HCT116 (cell line): ENCODE measurements at regions not wholly inside any gene's neighbourhood (a gene's known extent, or its start where the extent isn't known, plus 50 kb on each side); places are given as distances from the start of the nearest gene placed in this dataset.

Experiments
- ATAC-seq: fragments of 200-7000 bp; cut with Tn5 transposase; 2 replicates; pipeline ENCODE4 v1.9.1; 2020; ENCODE audit warnings: mild to moderate bottlenecking, moderate library complexity
- BruUV-seq: library from RNA; stranded (reverse); fragments of 400-500 nt; replicated peaks from 2 replicates; lab custom pipeline; 2021; lab: Mats Ljungman, UMichigan
- CTCF ChIA-PET: fragments of 300-600 bp; sonication (Branson Sonifier 250); formaldehyde crosslinking; loops from one replicate; lab custom pipeline; 2021; ENCODE audit warnings: antibody characterized with exemption; lab: Charles Lee
- POLR2A ChIA-PET: fragments of 300-600, 350-600 bp; sonication (Branson Sonifier 250); formaldehyde crosslinking; loops from one replicate; lab custom pipeline; 2021; ENCODE audit warnings: antibody characterized with exemption; lab: Charles Lee
- RAD21 ChIA-PET, 2 experiments: fragments of 300-600 bp; sonication (Branson Sonifier 250); formaldehyde crosslinking; loops; one replicate each; lab custom pipeline; 2023; ENCODE audit warnings: low total read pairs in 2 of 2; ENCODE audit not compliant: uncharacterized antibody in 2 of 2, unreplicated experiment in 2 of 2, low non-redundant PET in 1 of 2; lab: Charles Lee
- DNase-seq: peaks from one replicate; pipeline ENCODE4 v3.0.0-alpha.2; 2010; ENCODE audit warnings: low read depth, low spot score
- H2AFZ ChIP-seq: fragments of 200-600 bp; shearing (Covaris generic), sonication (generic); 2 replicates; pipeline ENCODE4 v1.6.1; 2017; ENCODE audit warnings: low read depth, mixed run types, mixed read lengths, antibody characterized with exemption, low read length; ENCODE audit not compliant: poor library complexity, severe bottlenecking
- H3K27ac ChIP-seq: 2 replicates; pipeline ENCODE4 v1.5.1; 2012; ENCODE audit warnings: low read depth, low read length
- H3K27me3 ChIP-seq: fragments of 200-600 bp; sonication (generic); 2 replicates; pipeline ENCODE4 v1.6.1; 2016; ENCODE audit warnings: mixed run types, low read length, mixed read lengths; ENCODE audit not compliant: insufficient read depth
- H3K36me3 ChIP-seq, 2 experiments: fragments of 200-500 bp in 1 of 2; fragments of 200-600 bp in 1 of 2; sonication (Bioruptor generic) in 1 of 2; sonication (generic) in 1 of 2; 2 replicates each; pipeline versions ENCODE4 v1.5.1 to v1.6.1; 2014 to 2016; ENCODE audit warnings: low read length in 2 of 2, inconsistent platforms in 1 of 2, mixed read lengths in 1 of 2, mixed run types in 1 of 2; ENCODE audit not compliant: insufficient read depth in 2 of 2, control insufficient read depth in 1 of 2
- H3K4me1 ChIP-seq, 2 experiments: fragments of 200-600 bp in 1 of 2; sonication (generic) in 1 of 2; 2 replicates each; pipeline versions ENCODE4 v1.5.1 to v1.6.1; 2012 to 2017; ENCODE audit warnings: low read length in 2 of 2, inconsistent platforms in 1 of 2, mild to moderate bottlenecking in 1 of 2, mixed read lengths in 1 of 2, mixed run types in 1 of 2, moderate library complexity in 1 of 2; ENCODE audit not compliant: insufficient read depth in 2 of 2, control insufficient read depth in 1 of 2
- H3K4me2 ChIP-seq: fragments of 200-600 bp; sonication (generic); 2 replicates; pipeline ENCODE4 v1.6.1; 2017; ENCODE audit warnings: mixed run types, low read length, mixed read lengths
- H3K4me3 ChIP-seq, 2 experiments: fragments of 200-600 bp in 1 of 2; sonication (generic) in 1 of 2; replicated peaks in 1 of 2; 2 replicates each; pipeline ENCODE4 v1.5.1; 2011 to 2016; ENCODE audit warnings: low read length in 2 of 2, control low read depth in 1 of 2, low read depth in 1 of 2, mild to moderate bottlenecking in 1 of 2, mixed read lengths in 1 of 2, mixed run types in 1 of 2
- H3K79me2 ChIP-seq: fragments of 200-600 bp; sonication (generic); 2 replicates; pipeline ENCODE4 v1.6.1; 2017; ENCODE audit warnings: mild to moderate bottlenecking, mixed run types, low read length, moderate library complexity, mixed read lengths; ENCODE audit not compliant: insufficient read depth
- H3K9ac ChIP-seq: fragments of 200-600 bp; sonication (generic); 2 replicates; pipeline ENCODE4 v1.6.1; 2016; ENCODE audit warnings: low read length, mixed read lengths
- H3K9me2 ChIP-seq: fragments of 200-600 bp; sonication (generic), shearing (Covaris generic); 2 replicates; pipeline ENCODE4 v1.6.1; 2017; ENCODE audit warnings: mixed run types, mild to moderate bottlenecking, moderate library complexity; ENCODE audit not compliant: insufficient read depth
- H3K9me3 ChIP-seq, 2 experiments: fragments of 200-500 bp in 1 of 2; fragments of 200-600 bp in 1 of 2; sonication (Bioruptor generic) in 1 of 2; sonication (generic) in 1 of 2; 2 replicates each; pipeline ENCODE4 v1.6.1; 2014 to 2017; ENCODE audit warnings: low read length in 2 of 2, mixed read lengths in 2 of 2, inconsistent platforms in 1 of 2, low read depth in 1 of 2, mild to moderate bottlenecking in 1 of 2, mixed run types in 1 of 2, moderate library complexity in 1 of 2; ENCODE audit not compliant: control insufficient read depth in 1 of 2, insufficient read depth in 1 of 2
- H4K20me1 ChIP-seq: fragments of 200-600 bp; sonication (generic), shearing (Covaris generic); 2 replicates; pipeline ENCODE4 v1.6.1; 2017; ENCODE audit warnings: mixed run types, mild to moderate bottlenecking, moderate library complexity; ENCODE audit not compliant: insufficient read depth
- CBX3 ChIP-seq: IDR thresholded peaks from 2 replicates; pipeline ENCODE4 v1.6.1; 2012; ENCODE audit warnings: low read depth
- CEBPB ChIP-seq: IDR thresholded peaks from 2 replicates; pipeline ENCODE4 v1.6.1; 2012; ENCODE audit warnings: low read depth
- EGR1 ChIP-seq: IDR thresholded peaks from 2 replicates; pipeline ENCODE4 v1.6.1; 2012; ENCODE audit warnings: low read depth
- ELF1 ChIP-seq: IDR thresholded peaks from 2 replicates; pipeline ENCODE4 v1.6.1; 2012; ENCODE audit warnings: low read depth, borderline replicate concordance
- EZH2 ChIP-seq: fragments of 200-600 bp; sonication (generic); IDR thresholded peaks from 2 replicates; pipeline ENCODE4 v1.6.1; 2017; ENCODE audit warnings: antibody characterized with exemption, mixed run types
- FOSL1 ChIP-seq: IDR thresholded peaks from 2 replicates; pipeline ENCODE4 v1.6.1; 2012; ENCODE audit warnings: low read depth
- JUND ChIP-seq: IDR thresholded peaks from 2 replicates; pipeline ENCODE4 v1.6.1; 2012
- SIN3A ChIP-seq: IDR thresholded peaks from 2 replicates; pipeline ENCODE4 v1.6.1; 2012; ENCODE audit warnings: low read depth
- SP1 ChIP-seq: IDR thresholded peaks from 2 replicates; pipeline ENCODE4 v1.6.1; 2012; ENCODE audit warnings: low read depth
- TCF7L2 ChIP-seq: IDR thresholded peaks from 2 replicates; pipeline ENCODE4 v1.7.0; 2011; ENCODE audit warnings: borderline replicate concordance, inconsistent platforms; ENCODE audit not compliant: insufficient read depth, insufficient read length; ENCODE audit errors: extremely low read depth
- YY1 ChIP-seq: IDR thresholded peaks from 2 replicates; pipeline ENCODE4 v1.6.1; 2011; ENCODE audit warnings: low read length, low read depth, moderate library complexity, mild to moderate bottlenecking; ENCODE audit not compliant: insufficient replicate concordance; ENCODE audit errors: extremely low read depth
- ZFX ChIP-seq: fragments of 450-650 bp; IDR thresholded peaks from 2 replicates; pipeline ENCODE4 v1.6.1; 2017
- ZNF274 ChIP-seq: fragments of 200-500 bp; sonication (Bioruptor generic); IDR thresholded peaks from 2 replicates; pipeline ENCODE4 v1.6.1; 2014; ENCODE audit warnings: mild to moderate bottlenecking, low read depth, low read length, inconsistent platforms
- intact Hi-C: fragments of 100-400 bp; cut with micrococcal nuclease; formaldehyde crosslinking; loops from 2 replicates; pipeline ENCODE4 v1.10.0; 2022
- TF ChIP-seq, protein P1 (sequence below): IDR thresholded peaks from 2 replicates; pipeline ENCODE4 v1.6.1; 2012
- TF ChIP-seq, protein P2 (sequence below): IDR thresholded peaks from 2 replicates; pipeline ENCODE4 v1.6.1; 2011; ENCODE audit warnings: mild to moderate bottlenecking, low read length, moderate library complexity; ENCODE audit not compliant: insufficient replicate concordance; ENCODE audit errors: extremely low read depth

DNA sequence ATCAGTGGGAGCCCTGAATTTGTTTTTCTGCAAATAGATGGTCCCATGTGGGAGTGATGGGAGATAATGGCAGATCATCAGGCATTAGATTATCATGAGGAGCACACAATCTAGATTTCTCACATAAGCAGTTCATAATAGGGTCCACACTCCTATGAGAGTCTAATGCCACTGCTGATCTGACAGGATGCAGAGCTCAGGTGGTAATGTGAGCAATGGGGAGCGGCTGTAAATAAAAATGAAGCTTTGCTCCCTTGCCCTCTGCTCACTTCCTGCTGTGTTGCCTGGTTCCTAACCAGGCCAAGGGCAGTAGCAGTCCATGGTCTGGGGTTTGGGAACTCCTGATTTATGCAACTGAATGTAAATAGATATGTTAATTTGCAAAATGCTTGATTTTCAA lies 538.6 kb downstream of the TRAM1L1 start:
- ChIA-PET RAD21 (no interaction called here), POLR2A (no interaction called here)

DNA sequence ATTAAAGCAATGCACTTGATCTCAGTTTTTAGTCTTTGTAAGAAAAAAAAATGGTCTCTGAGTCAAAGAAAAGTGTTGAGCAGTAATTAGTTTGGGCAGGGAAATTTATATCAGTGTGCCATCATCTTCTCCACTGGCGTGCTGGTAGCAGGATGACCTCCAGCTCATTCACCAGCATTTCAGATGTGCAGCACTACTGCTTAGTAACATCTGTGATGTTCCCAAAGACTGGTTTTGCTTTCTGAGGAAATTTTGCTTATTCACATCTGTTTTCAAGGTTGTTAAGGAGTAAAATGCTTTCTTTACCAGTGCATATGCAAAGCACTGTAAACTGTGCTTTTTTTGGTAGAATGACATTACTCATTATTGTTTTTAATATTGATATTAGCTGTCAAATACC lies 540.4 kb downstream of the TRAM1L1 start:
- no peaks in the 10 kb centered on the region for H3K4me1 ChIP-seq
- BruUV-seq = no TSS peak
- H3K79me2 ChIP-seq = no peaks in the 10 kb centered on the region
- H3K4me2 ChIP-seq = no peak overlapping the region
- H4K20me1 ChIP-seq = no peaks in the 10 kb centered on the region
- DNase-seq (no peak), ATAC-seq (no peak)
- RAD21 ChIA-PET = no interaction called here
- no peak overlapping the region for H3K27ac ChIP-seq
- no peaks in the 10 kb centered on the region for H3K9me2 ChIP-seq
- CTCF ChIA-PET = no interaction called here
- no peaks in the 10 kb centered on the region for H3K9me3 ChIP-seq
- intact Hi-C loops = no loop called here
- H3K9ac ChIP-seq = no peak overlapping the region
- no peaks in the 10 kb centered on the region for H3K36me3 ChIP-seq
- POLR2A ChIA-PET = no interaction called here
- no peak for TF ChIP-seq TCF7L2
- no peak for TF ChIP-seq YY1
- TF ChIP-seq ZNF274 = no peak
- TF ChIP-seq, protein P1, sequence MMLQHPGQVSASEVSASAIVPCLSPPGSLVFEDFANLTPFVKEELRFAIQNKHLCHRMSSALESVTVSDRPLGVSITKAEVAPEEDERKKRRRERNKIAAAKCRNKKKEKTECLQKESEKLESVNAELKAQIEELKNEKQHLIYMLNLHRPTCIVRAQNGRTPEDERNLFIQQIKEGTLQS = no peak
- no peak for TF ChIP-seq FOSL1
- no peak for TF ChIP-seq SP1
- TF ChIP-seq, protein P2, sequence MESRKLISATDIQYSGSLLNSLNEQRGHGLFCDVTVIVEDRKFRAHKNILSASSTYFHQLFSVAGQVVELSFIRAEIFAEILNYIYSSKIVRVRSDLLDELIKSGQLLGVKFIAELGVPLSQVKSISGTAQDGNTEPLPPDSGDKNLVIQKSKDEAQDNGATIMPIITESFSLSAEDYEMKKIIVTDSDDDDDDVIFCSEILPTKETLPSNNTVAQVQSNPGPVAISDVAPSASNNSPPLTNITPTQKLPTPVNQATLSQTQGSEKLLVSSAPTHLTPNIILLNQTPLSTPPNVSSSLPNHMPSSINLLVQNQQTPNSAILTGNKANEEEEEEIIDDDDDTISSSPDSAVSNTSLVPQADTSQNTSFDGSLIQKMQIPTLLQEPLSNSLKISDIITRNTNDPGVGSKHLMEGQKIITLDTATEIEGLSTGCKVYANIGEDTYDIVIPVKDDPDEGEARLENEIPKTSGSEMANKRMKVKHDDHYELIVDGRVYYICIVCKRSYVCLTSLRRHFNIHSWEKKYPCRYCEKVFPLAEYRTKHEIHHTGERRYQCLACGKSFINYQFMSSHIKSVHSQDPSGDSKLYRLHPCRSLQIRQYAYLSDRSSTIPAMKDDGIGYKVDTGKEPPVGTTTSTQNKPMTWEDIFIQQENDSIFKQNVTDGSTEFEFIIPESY = no peak
- TF ChIP-seq SIN3A = no peak
- no peak for TF ChIP-seq EGR1
- TF ChIP-seq JUND = no peak
- TF ChIP-seq ZFX = no peak
- TF ChIP-seq, all 23 proteins: peak for 0
- Histone ChIP-seq H3K4me3 (no peak overlapping the region), H3K27me3 (no peaks in the 10 kb centered on the region), H2AFZ (no peak overlapping the region)

More for the DNA sequence above, 538.6 kb downstream of the TRAM1L1 start:
- Histone ChIP-seq H3K9me2 (no peaks in the 10 kb centered on the region), H3K27ac (no peak overlapping the region), H3K4me1 (no peaks in the 10 kb centered on the region), H3K27me3 (no peaks in the 10 kb centered on the region), H2AFZ (no peak overlapping the region), H3K9ac (no peak overlapping the region), H3K36me3 (no peaks in the 10 kb centered on the region), H3K79me2 (no peaks in the 10 kb centered on the region), H3K9me3 (no peaks in the 10 kb centered on the region), H3K4me2 (no peak overlapping the region), H3K4me3 (no peak overlapping the region), H4K20me1 (no peaks in the 10 kb centered on the region)
- CTCF ChIA-PET = no interaction called here
- no TSS peak for BruUV-seq
- intact Hi-C loops = no loop called here
- ATAC-seq (no peak), DNase-seq (no peak)
- TF ChIP-seq EZH2 = no peak
- TF ChIP-seq CEBPB = no peak
- no peak for TF ChIP-seq FOSL1
- no peak for TF ChIP-seq CBX3
- no peak for TF ChIP-seq ELF1
